H1 (cell line): ENCODE measurements at regions not wholly inside any gene's neighbourhood (a gene's known extent, or its start where the extent isn't known, plus 50 kb on each side); places are given as distances from the start of the nearest gene placed in this dataset.

Source experiments
- CTCF ChIA-PET: fragments of 300-600 bp; sonication (Branson Sonifier 250); formaldehyde crosslinking; loops from one replicate; lab custom pipeline; 2021; ENCODE audit not compliant: partially characterized antibody; lab: Charles Lee
- POLR2A ChIA-PET: fragments of 300-600 bp; sonication (Branson Sonifier 250); formaldehyde crosslinking; loops from one replicate; lab custom pipeline; 2021; ENCODE audit warnings: inconsistent platforms; ENCODE audit not compliant: partially characterized antibody; lab: Charles Lee
- DNase-seq, 2 experiments: peaks; one replicate each; pipeline versions ENCODE4 v3.0.0 to v3.0.0-alpha.2; 2010 to 2022; ENCODE audit warnings: low spot score in 2 of 2, low read depth in 1 of 2, mixed read lengths in 1 of 2
- FAIRE-seq: peaks from 2 replicates; lab custom pipeline; 2011; peaks lifted over from hg19 to GRCh38; lab: Jason Lieb, UNC
- H2AFZ ChIP-seq: 2 replicates; pipeline ENCODE4 v1.8.1; 2012; ENCODE audit warnings: low read length, inconsistent platforms
- H2AK5ac ChIP-seq: 2 replicates; pipeline ENCODE4 v1.6.1; 2013; ENCODE audit warnings: low read depth, low read length
- H2BK120ac ChIP-seq: replicated peaks from 2 replicates; pipeline ENCODE3; 2013; ENCODE audit warnings: low read depth, low read length, inconsistent platforms
- H2BK12ac ChIP-seq: 2 replicates; pipeline ENCODE4 v1.6.1; 2013; ENCODE audit warnings: low read depth, low read length
- H2BK15ac ChIP-seq: 2 replicates; pipeline ENCODE4 v1.6.1; 2013; ENCODE audit warnings: low read length
- H2BK20ac ChIP-seq: 2 replicates; pipeline ENCODE4 v1.6.1; 2013; ENCODE audit warnings: low read length
- H2BK5ac ChIP-seq: 2 replicates; pipeline ENCODE4 v1.6.1; 2013; ENCODE audit warnings: low read depth, low read length
- H3K14ac ChIP-seq: 2 replicates; pipeline ENCODE4 v1.6.1; 2013; ENCODE audit warnings: inconsistent platforms; ENCODE audit not compliant: insufficient read length
- H3K18ac ChIP-seq: 2 replicates; pipeline ENCODE4 v1.6.1; 2013; ENCODE audit warnings: low read length; ENCODE audit errors: extremely low read depth
- H3K23ac ChIP-seq: 2 replicates; pipeline ENCODE4 v1.6.1; 2013; ENCODE audit warnings: inconsistent platforms; ENCODE audit not compliant: insufficient read length
- H3K23me2 ChIP-seq: 2 replicates; pipeline ENCODE4 v1.6.1; 2013; ENCODE audit warnings: low read depth, low read length
- H3K27ac ChIP-seq: 2 replicates; pipeline ENCODE4 v1.6.1; 2011; ENCODE audit warnings: low read depth, low read length, inconsistent platforms
- H3K27me3 ChIP-seq, 4 experiments: replicated peaks in 1 of 4; 1 replicate in 1 of 4; 2 replicates in 3 of 4; pipeline versions ENCODE4 v1.6.1 to v1.8.1; 2011 to 2013; ENCODE audit warnings: low read length in 3 of 4, mild to moderate bottlenecking in 3 of 4, inconsistent platforms in 2 of 4, mixed read lengths in 2 of 4, moderate library complexity in 1 of 4; ENCODE audit not compliant: control insufficient read depth in 3 of 4, insufficient read depth in 3 of 4; ENCODE audit errors: extremely low read depth in 1 of 4
- H3K36me3 ChIP-seq, 4 experiments: 2 replicates each; pipeline versions ENCODE4 v1.6.1 to v1.8.1; 2011 to 2013; ENCODE audit warnings: mild to moderate bottlenecking in 4 of 4, low read length in 3 of 4, moderate library complexity in 2 of 4, control low read depth in 1 of 4, inconsistent platforms in 1 of 4; ENCODE audit not compliant: insufficient read depth in 4 of 4, control insufficient read depth in 2 of 4
- H3K4ac ChIP-seq: replicated peaks from 2 replicates; pipeline ENCODE3; 2013; ENCODE audit warnings: low read length, low read depth, mixed read lengths, inconsistent platforms; ENCODE audit not compliant: insufficient read length
- H3K4me1 ChIP-seq, 4 experiments: replicated peaks in 1 of 4; 1 replicate in 1 of 4; 2 replicates in 3 of 4; pipeline versions ENCODE4 v1.6.1 to v1.8.1; 2011 to 2013; ENCODE audit warnings: low read length in 3 of 4, inconsistent platforms in 2 of 4, mixed read lengths in 1 of 4; ENCODE audit not compliant: insufficient read depth in 4 of 4, control insufficient read depth in 3 of 4
- H3K4me2 ChIP-seq, 2 experiments: 2 replicates each; pipeline versions ENCODE4 v1.6.1 to v1.8.1; 2011 to 2013; ENCODE audit warnings: low read depth in 2 of 2, low read length in 2 of 2, control low read depth in 1 of 2, inconsistent platforms in 1 of 2, mild to moderate bottlenecking in 1 of 2; ENCODE audit not compliant: insufficient read depth in 1 of 2
- H3K4me3 ChIP-seq, 4 experiments: fragments of 200-600, 300-600 bp in 1 of 4; sonication (generic), shearing (Covaris generic), sonication (Bioruptor Twin) in 1 of 4; 2 replicates each; pipeline versions ENCODE4 v1.5.1 to v1.8.1; 2011 to 2016; ENCODE audit warnings: low read length in 4 of 4, low read depth in 3 of 4, control low read depth in 2 of 4, inconsistent platforms in 2 of 4, mild to moderate bottlenecking in 2 of 4, mixed read lengths in 1 of 4, moderate library complexity in 1 of 4; ENCODE audit not compliant: insufficient read depth in 2 of 4; ENCODE audit errors: extremely low read depth in 1 of 4
- H3K56ac ChIP-seq: replicated peaks from 2 replicates; pipeline ENCODE3; 2013; ENCODE audit warnings: low read depth, mild to moderate bottlenecking, mixed read lengths, low read length, inconsistent platforms; ENCODE audit not compliant: insufficient read length
- H3K79me1 ChIP-seq: 2 replicates; pipeline ENCODE4 v1.6.1; 2013; ENCODE audit warnings: low read depth, low read length, control low read depth
- H3K79me2 ChIP-seq, 2 experiments: 2 replicates each; pipeline versions ENCODE4 v1.6.1 to v1.8.1; 2012 to 2013; ENCODE audit warnings: low read length in 2 of 2, mild to moderate bottlenecking in 2 of 2, inconsistent platforms in 1 of 2; ENCODE audit not compliant: insufficient read depth in 2 of 2, control insufficient read depth in 1 of 2
- H3K9ac ChIP-seq, 4 experiments: replicated peaks in 1 of 4; 1 replicate in 1 of 4; 2 replicates in 3 of 4; pipeline versions ENCODE4 v1.6.1 to v1.8.1; 2011 to 2013; ENCODE audit warnings: low read depth in 3 of 4, low read length in 3 of 4, control low read depth in 2 of 4, mild to moderate bottlenecking in 2 of 4, moderate library complexity in 2 of 4, inconsistent platforms in 1 of 4; ENCODE audit errors: extremely low read depth in 1 of 4
- H3K9me3 ChIP-seq, 2 experiments: 2 replicates each; pipeline versions ENCODE4 v1.6.1 to v1.8.1; 2012 to 2013; ENCODE audit warnings: mild to moderate bottlenecking in 2 of 2, moderate library complexity in 2 of 2, control low read depth in 1 of 2, inconsistent platforms in 1 of 2, low read depth in 1 of 2, low read length in 1 of 2, mixed read lengths in 1 of 2; ENCODE audit not compliant: insufficient read depth in 2 of 2
- H4K20me1 ChIP-seq, 2 experiments: replicated peaks in 1 of 2; 2 replicates each; pipeline versions ENCODE3 to v1.8.1; 2011 to 2013; ENCODE audit warnings: inconsistent platforms in 2 of 2, low read length in 2 of 2, mild to moderate bottlenecking in 1 of 2; ENCODE audit not compliant: insufficient read depth in 2 of 2, control insufficient read depth in 1 of 2
- H4K5ac ChIP-seq: 2 replicates; pipeline ENCODE4 v1.6.1; 2013; ENCODE audit warnings: low read length, low read depth, mixed read lengths, inconsistent platforms; ENCODE audit not compliant: insufficient read length
- H4K8ac ChIP-seq: 2 replicates; pipeline ENCODE4 v1.8.0; 2013; ENCODE audit warnings: mild to moderate bottlenecking, moderate library complexity, low read length, inconsistent platforms; ENCODE audit not compliant: insufficient read depth; ENCODE audit errors: extremely low read depth
- H4K91ac ChIP-seq: replicated peaks from 2 replicates; pipeline ENCODE3; 2013; ENCODE audit warnings: low read length, mixed read lengths, inconsistent platforms; ENCODE audit not compliant: insufficient read length
- GABPA ChIP-seq: IDR thresholded peaks from 2 replicates; pipeline ENCODE4 v1.6.1; 2011; ENCODE audit warnings: mild to moderate bottlenecking, low read length, moderate library complexity, borderline replicate concordance; ENCODE audit not compliant: insufficient read depth
- JUND ChIP-seq: IDR thresholded peaks from 2 replicates; pipeline ENCODE4 v1.6.1; 2011; ENCODE audit warnings: mild to moderate bottlenecking, improper control_type of control experiment, low read length
- RFX5 ChIP-seq: IDR thresholded peaks from 2 replicates; pipeline ENCODE4 v1.6.1; 2011; ENCODE audit warnings: low read depth, low read length, improper control_type of control experiment, borderline replicate concordance
- SIN3A ChIP-seq, 2 experiments: IDR thresholded peaks in 1 of 2; conservative IDR thresholded peaks in 1 of 2; 2 replicates each; pipeline ENCODE4 v1.6.1; 2011 to 2012; ENCODE audit warnings: low read length in 2 of 2, improper control_type of control experiment in 1 of 2, low read depth in 1 of 2, mild to moderate bottlenecking in 1 of 2
- WGBS, 2 experiments: shearing (Covaris generic) in 1 of 2; methylation state at CpG; one replicate each; pipeline versions ENCODE4 v1.1.6 to v1.1.7; 2013 to 2015; ENCODE audit warnings: low lambda C conversion rate in 2 of 2, mixed read lengths in 2 of 2, inconsistent platforms in 1 of 2, low coverage in 1 of 2, missing lambda C conversion rate in 1 of 2; ENCODE audit not compliant: insufficient replicate concordance in 2 of 2, insufficient coverage in 1 of 2, insufficient read length in 1 of 2; ENCODE audit errors: extremely low coverage in 1 of 2, missing lambda C conversion rate in 1 of 2; 5-methylcytosine and 5-hydroxymethylcytosine counted together

GRCh38 chr1:73042403-73042802 is 760.1 kb upstream of the NEGR1 start:
- Histone ChIP-seq H2AFZ (no peak overlapping the region), H3K4ac (no peak overlapping the region), H4K20me1 (no peaks in the 10 kb centered on the region), H3K9me3 (no peaks in the 10 kb centered on the region), H3K27ac (no peak overlapping the region), H4K8ac (no peak overlapping the region), H3K18ac (no peak overlapping the region), H2BK5ac (no peak overlapping the region), H2AK5ac (no peak overlapping the region), H3K4me2 (no peak overlapping the region), H3K23me2 (no peaks in the 10 kb centered on the region), H2BK120ac (no peak overlapping the region), H3K9ac (no peak overlapping the region), H3K79me2 (no peaks in the 10 kb centered on the region), H4K5ac (no peak overlapping the region), H3K4me3 (no peak overlapping the region), H2BK12ac (no peak overlapping the region), H3K4me1 (no peaks in the 10 kb centered on the region), H3K56ac (no peak overlapping the region), H3K27me3 (no peaks in the 10 kb centered on the region), H2BK15ac (no peak overlapping the region), H3K36me3 (no peaks in the 10 kb centered on the region), H4K91ac (no peak overlapping the region), H3K79me1 (no peaks in the 10 kb centered on the region), H2BK20ac (no peak overlapping the region), H3K23ac (no peak overlapping the region), H3K14ac (no peak overlapping the region)
- POLR2A ChIA-PET, result no interaction called here
- no peak for TF ChIP-seq RFX5
- TF ChIP-seq SIN3A (conservative IDR thresholded peaks at IDR 0.05 in 1 of 2, IDR thresholded peaks at IDR 0.05 in 1 of 2; ENCODE audit: low read depth in 1 of 2, low read length in 2 of 2), result no peak
- TF ChIP-seq JUND, result no peak
- no peak for TF ChIP-seq GABPA
- no peak for FAIRE-seq
- 90% methylated on average over 1 of the region's 1 CpG; no CpG with 5 or more reads in 1 of the 2 experiments for WGBS, 2 experiments
- no peak for DNase-seq
- CTCF ChIA-PET, result no interaction called here
